GM12878 (cell line): ENCODE measurements at regions not wholly inside any gene's neighbourhood (a gene's known extent, or its start where the extent isn't known, plus 50 kb on each side); places are given as distances from the start of the nearest gene placed in this dataset.

Experiments
- CTCF ChIP-seq, 3 experiments: IDR thresholded peaks in 2 of 3; conservative IDR thresholded peaks in 1 of 3; 2 replicates each; pipeline ENCODE4 v1.5.1; 2011; ENCODE audit warnings: low read depth in 3 of 3, low read length in 3 of 3, mild to moderate bottlenecking in 3 of 3, control low read depth in 2 of 3, moderate library complexity in 2 of 3, inconsistent platforms in 1 of 3, mixed read lengths in 1 of 3; ENCODE audit not compliant: control insufficient read depth in 2 of 3, insufficient read depth in 1 of 3; ENCODE audit errors: extremely low read depth in 1 of 3
- EGR1 ChIP-seq, 2 experiments: IDR thresholded peaks; 1 replicate in 1 of 2; 2 replicates in 1 of 2; pipeline ENCODE4 v1.6.1; 2011 to 2012; ENCODE audit warnings: low read depth in 2 of 2, low read length in 2 of 2, borderline replicate concordance in 1 of 2, mild to moderate bottlenecking in 1 of 2, moderate library complexity in 1 of 2
- ESRRA ChIP-seq: IDR thresholded peaks from 2 replicates; pipeline ENCODE4 v1.6.1; 2012; ENCODE audit warnings: mild to moderate bottlenecking, low read length, improper control_type of control experiment
- KDM1A ChIP-seq: fragments of 200-600 bp; sonication (generic); IDR thresholded peaks from 2 replicates; pipeline ENCODE4 v1.6.1; 2016; ENCODE audit warnings: borderline replicate concordance
- ZSCAN29 ChIP-seq: fragments of 450-650 bp; IDR thresholded peaks from 2 replicates; pipeline ENCODE4 v1.6.1; 2017; ENCODE audit warnings: mild to moderate bottlenecking, moderate library complexity

- TF ChIP-seq EGR1 (IDR thresholded peaks at IDR 0.05; ENCODE audit: borderline replicate concordance in 1 of 2, low read depth in 2 of 2, low read length in 2 of 2), result no peak
- no peak for TF ChIP-seq CTCF (IDR thresholded peaks at IDR 0.05 in 2 of 3, conservative IDR thresholded peaks at IDR 0.05 in 1 of 3; ENCODE audit: control insufficient read depth in 2 of 3, extremely low read depth in 1 of 3, insufficient read depth in 1 of 3, low read depth in 3 of 3, low read length in 3 of 3)
- TF ChIP-seq KDM1A, result no peak
- TF ChIP-seq ZSCAN29, result no peak
- TF ChIP-seq ESRRA, result no peak
Measured at GRCh38 chr5:155522540-155522939, 509.0 kb downstream of the KIF4B start.
